Esophagus muscularis mucosa (tissue), 4 donors: ENCODE measurements at regions not wholly inside any gene's neighbourhood (a gene's known extent, or its start where the extent isn't known, plus 50 kb on each side); places are given as distances from the start of the nearest gene placed in this dataset.

ENCODE experiments used
- EP300 ChIP-seq: sonication (generic); formaldehyde crosslinking; IDR thresholded peaks from one replicate; pipeline ENCODE4 v1.6.1; 2017; ENCODE audit warnings: antibody characterized with exemption
- POLR2A ChIP-seq: fragments of 450-650 bp; IDR thresholded peaks from one replicate; pipeline ENCODE4 v1.6.1; 2017; ENCODE audit warnings: antibody characterized with exemption, moderate library complexity, mild to moderate bottlenecking, low read depth
- TF ChIP-seq, protein P1 (sequence below), 3 experiments: fragments of 200-600 bp in 2 of 3; fragments of 450-650 bp in 1 of 3; sonication (generic) in 2 of 3; IDR thresholded peaks; one replicate each; pipeline ENCODE4 v1.5.1; 2017 to 2019; ENCODE audit warnings: antibody characterized with exemption in 3 of 3, mild to moderate bottlenecking in 2 of 3, moderate library complexity in 1 of 3

DNA sequence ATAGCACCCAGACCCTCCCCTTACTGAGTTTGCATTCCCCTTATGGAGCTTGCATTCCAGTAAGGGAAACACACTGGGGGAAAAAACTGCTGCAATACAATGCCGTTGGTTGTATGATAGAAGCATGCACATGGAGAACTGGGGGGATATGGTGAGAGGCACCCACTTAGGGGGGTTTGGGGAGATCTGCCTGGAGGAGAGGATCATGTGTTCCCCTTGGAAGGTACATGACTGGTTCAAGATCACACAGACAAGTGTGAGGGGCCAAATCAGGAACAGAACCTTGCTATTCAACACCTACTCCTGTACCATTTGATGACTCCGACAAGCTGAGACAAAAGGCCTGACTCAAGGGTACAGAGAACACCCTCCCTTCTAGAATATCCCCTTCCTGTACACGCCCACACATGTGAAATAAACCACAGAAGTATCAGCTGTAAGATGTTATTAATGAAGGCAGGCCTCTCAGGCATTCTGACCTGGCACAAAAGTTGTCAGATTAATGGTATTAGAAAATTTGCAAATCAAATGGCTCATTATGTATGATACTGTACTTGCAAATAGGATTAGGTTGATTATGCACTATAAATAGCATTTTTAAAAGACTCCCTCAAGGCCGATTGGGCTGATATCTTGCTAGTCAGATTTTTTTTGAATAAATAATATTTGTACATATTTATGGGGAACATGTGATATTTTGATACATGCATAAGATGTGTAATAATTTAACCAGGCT is 122.2 kb downstream of the NPY start:
- TF ChIP-seq, protein P1, sequence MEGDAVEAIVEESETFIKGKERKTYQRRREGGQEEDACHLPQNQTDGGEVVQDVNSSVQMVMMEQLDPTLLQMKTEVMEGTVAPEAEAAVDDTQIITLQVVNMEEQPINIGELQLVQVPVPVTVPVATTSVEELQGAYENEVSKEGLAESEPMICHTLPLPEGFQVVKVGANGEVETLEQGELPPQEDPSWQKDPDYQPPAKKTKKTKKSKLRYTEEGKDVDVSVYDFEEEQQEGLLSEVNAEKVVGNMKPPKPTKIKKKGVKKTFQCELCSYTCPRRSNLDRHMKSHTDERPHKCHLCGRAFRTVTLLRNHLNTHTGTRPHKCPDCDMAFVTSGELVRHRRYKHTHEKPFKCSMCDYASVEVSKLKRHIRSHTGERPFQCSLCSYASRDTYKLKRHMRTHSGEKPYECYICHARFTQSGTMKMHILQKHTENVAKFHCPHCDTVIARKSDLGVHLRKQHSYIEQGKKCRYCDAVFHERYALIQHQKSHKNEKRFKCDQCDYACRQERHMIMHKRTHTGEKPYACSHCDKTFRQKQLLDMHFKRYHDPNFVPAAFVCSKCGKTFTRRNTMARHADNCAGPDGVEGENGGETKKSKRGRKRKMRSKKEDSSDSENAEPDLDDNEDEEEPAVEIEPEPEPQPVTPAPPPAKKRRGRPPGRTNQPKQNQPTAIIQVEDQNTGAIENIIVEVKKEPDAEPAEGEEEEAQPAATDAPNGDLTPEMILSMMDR (IDR thresholded peaks at IDR 0.05), result no peak
- TF ChIP-seq POLR2A, result no peak
- TF ChIP-seq EP300, result no peak
